Cardiac muscle cell (in vitro differentiated cells and primary cell): ENCODE measurements at regions not wholly inside any gene's neighbourhood (a gene's known extent, or its start where the extent isn't known, plus 50 kb on each side); places are given as distances from the start of the nearest gene placed in this dataset.

Experiments
- DNase-seq, 2 donors: peaks; one replicate each; pipeline versions ENCODE4 v3.0.0 to v3.0.0-alpha.2; 2010 to 2017; ENCODE audit warnings: low read depth in 1 of 2, low spot score in 1 of 2
- H3K27ac ChIP-seq: fragments of 200-600 bp; sonication (generic); 2 replicates; pipeline ENCODE4 v1.5.1; 2016
- H3K27me3 ChIP-seq: fragments of 200-600 bp; sonication (generic); 2 replicates; pipeline ENCODE4 v1.6.0; 2016; ENCODE audit warnings: control low read depth
- H3K36me3 ChIP-seq: fragments of 200-600 bp; sonication (generic); 2 replicates; pipeline ENCODE4 v1.5.1; 2016; ENCODE audit warnings: control low read depth
- H3K4me1 ChIP-seq: fragments of 200-600 bp; sonication (generic); 2 replicates; pipeline ENCODE4 v1.8.1; 2017; ENCODE audit warnings: low read depth, mild to moderate bottlenecking, mixed run types
- H3K4me3 ChIP-seq: fragments of 200-600 bp; sonication (generic); 2 replicates; pipeline ENCODE4 v1.5.1; 2016; ENCODE audit warnings: mild to moderate bottlenecking
- H3K9me3 ChIP-seq: fragments of 200-600 bp; sonication (generic); 2 replicates; pipeline ENCODE4 v1.5.1; 2017; ENCODE audit warnings: low read depth, mild to moderate bottlenecking, control low read depth
- TF ChIP-seq, protein P1 (sequence below): IDR thresholded peaks from 2 replicates; pipeline ENCODE4 v1.5.1; 2012; ENCODE audit warnings: low read depth, mild to moderate bottlenecking, low read length

DNA sequence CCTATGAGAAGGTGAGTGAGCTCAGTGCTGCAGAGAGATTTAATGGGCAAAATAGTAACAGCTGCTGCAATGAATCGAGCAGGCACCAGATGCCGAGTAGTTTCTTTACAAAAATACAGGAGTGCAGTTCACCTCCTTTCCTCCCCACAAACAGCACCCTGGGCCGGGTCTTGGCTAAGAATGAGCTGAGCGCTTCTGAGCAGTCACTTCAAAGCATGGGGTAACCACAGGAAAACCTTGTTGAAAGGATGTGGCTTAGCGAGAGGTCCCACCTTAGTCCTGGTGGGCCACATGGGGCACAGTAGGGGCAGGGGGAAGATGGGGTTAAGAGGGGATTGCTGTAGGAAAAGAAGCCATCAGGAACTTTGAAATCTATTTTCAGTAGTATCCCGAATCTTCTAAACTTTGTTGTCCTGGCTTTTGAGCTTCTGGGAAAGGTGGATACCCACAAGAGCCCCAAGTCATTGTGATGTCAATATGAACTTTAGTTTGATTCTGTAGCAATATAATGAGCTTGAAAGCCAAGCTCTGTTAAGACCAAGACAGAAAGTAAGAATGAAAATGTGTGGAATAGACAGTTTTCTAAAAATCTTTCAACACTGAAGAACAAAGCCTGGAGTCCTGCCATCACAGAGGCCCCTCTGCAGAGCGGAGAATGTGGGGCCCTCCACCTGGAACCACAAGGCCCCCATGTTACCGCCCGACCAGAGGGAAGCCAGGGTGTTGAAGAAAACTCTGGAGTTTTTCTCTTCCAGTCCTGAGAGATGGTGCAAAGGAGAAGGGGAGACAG lies 101.0 kb upstream of the ZNF236 start:
- Histone ChIP-seq H3K36me3 (no peaks in the 10 kb centered on the region), H3K4me3 (no peak overlapping the region), H3K27me3 (no peaks in the 10 kb centered on the region), H3K4me1 (no peaks in the 10 kb centered on the region), H3K27ac (no peak overlapping the region), H3K9me3 (no peaks in the 10 kb centered on the region)
- DNase-seq: no peak
- TF ChIP-seq, protein P1, sequence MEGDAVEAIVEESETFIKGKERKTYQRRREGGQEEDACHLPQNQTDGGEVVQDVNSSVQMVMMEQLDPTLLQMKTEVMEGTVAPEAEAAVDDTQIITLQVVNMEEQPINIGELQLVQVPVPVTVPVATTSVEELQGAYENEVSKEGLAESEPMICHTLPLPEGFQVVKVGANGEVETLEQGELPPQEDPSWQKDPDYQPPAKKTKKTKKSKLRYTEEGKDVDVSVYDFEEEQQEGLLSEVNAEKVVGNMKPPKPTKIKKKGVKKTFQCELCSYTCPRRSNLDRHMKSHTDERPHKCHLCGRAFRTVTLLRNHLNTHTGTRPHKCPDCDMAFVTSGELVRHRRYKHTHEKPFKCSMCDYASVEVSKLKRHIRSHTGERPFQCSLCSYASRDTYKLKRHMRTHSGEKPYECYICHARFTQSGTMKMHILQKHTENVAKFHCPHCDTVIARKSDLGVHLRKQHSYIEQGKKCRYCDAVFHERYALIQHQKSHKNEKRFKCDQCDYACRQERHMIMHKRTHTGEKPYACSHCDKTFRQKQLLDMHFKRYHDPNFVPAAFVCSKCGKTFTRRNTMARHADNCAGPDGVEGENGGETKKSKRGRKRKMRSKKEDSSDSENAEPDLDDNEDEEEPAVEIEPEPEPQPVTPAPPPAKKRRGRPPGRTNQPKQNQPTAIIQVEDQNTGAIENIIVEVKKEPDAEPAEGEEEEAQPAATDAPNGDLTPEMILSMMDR: no peak

DNA sequence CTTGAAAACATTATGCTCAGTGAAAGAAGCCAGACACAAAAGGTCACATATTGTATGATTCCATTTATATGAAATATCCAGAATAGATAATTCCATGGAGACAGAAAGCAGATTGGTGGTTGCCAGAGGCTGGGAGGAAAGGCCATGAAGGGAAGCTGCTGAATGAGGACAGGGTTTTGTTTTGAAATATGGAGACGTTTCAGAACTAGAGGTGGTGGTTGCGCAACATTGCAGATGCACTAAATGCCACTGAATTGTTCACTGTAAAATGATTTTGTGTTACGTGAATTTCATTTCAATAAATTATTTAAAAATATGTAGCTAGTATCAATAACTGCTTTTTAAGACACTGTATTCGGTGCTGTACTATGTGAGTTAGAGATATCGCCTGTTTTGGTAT lies 101.7 kb upstream of the ZNF236 start:
- H3K4me1 ChIP-seq: no peaks in the 10 kb centered on the region
- H3K36me3 ChIP-seq: no peaks in the 10 kb centered on the region
- H3K9me3 ChIP-seq: no peaks in the 10 kb centered on the region
- H3K4me3 ChIP-seq: no peak overlapping the region
- peak in 1 of 2 donors; percentile 38 for DNase-seq
- no peaks in the 10 kb centered on the region for H3K27me3 ChIP-seq
- TF ChIP-seq, protein P1: no peak
- H3K27ac ChIP-seq: no peak overlapping the region

DNA sequence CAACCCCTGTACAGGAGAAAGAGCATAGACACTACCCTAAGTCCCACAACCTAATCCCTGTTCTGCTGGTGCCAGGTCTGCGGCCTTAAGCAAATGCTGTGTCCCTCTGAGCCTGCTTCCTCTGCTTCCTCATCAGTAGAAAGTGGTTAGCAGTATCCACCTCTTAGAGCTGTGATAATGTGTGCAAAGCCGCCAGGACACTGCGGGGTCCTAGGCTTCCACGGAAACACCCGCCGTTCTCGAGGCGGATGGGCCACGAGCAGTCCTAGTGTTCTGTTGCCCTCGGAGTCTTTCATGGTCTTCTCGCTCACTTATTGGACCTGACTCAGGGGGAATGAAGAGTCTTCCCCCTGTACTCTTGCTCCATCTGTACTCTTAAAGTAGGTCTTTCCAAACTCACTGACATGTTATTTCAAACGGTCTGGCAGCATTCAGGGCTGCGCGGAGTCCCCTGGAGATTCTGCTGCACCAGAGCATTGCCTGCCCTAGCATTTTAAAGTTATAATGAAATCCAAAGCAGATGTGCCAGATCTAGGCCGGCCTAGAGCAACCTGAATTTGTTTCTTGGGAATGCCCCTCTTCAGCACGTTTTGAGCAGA lies 107.2 kb upstream of the ZNF236 start:
- Histone ChIP-seq H3K27me3 (no peaks in the 10 kb centered on the region), H3K4me1 (no peaks in the 10 kb centered on the region), H3K36me3 (no peaks in the 10 kb centered on the region), H3K9me3 (no peaks in the 10 kb centered on the region), H3K27ac (no peak overlapping the region), H3K4me3 (no peak overlapping the region)
- TF ChIP-seq, protein P1: no peak
- no peak for DNase-seq

DNA sequence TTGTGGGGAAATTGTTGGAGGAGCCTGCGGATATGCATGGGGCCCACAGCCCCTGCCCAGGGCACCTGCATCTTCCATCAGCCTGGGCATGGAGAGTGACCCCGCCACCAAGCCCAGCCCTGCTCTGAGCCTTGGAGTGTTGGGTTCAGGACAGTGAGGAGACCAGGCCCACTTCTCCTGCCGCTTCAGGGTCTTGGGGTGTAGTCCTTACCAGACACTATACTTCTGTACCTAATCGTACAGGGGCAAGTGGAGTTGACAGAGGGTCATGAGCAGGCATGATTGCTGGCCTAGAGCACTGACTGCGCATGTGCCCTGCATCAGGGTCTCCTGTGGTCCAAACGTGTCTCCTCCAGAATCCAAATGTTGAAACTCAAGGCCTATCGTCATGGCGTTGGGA lies 108.9 kb upstream of the ZNF236 start:
- Histone ChIP-seq H3K9me3 (no peaks in the 10 kb centered on the region), H3K27ac (no peak overlapping the region), H3K36me3 (no peaks in the 10 kb centered on the region), H3K27me3 (no peaks in the 10 kb centered on the region), H3K4me3 (no peak overlapping the region), H3K4me1 (no peaks in the 10 kb centered on the region)
- TF ChIP-seq, protein P1: no peak
- DNase-seq: no peak

DNA sequence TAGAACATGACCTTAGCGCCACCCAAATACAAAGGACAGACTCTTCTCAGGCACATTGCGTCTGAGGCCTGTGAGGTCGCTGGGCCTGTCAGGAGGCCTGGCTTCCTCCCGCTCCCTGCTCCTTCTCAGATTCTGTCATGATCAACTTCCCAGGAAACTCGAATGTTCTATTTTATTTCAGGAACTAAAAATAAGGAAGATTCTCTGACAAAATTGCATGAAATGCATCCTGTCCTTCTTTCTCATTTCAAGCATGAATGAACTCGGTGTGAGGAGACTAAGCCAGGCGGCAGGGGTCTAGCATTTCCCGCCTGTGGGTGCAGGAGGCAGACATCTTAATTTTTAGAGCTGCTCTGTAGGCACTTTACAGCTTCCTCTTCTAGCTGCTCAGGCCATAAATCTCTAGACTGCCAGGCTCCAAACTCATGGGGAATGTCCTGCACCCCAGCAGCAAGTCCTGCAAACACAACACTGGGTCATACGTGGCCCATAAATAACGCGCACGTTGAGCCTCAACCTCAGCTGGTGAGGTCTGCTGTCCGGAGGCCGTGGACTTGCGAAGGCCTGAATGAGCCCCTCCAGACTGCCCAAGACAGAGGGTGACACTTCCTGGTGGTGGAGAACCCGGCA lies 109.7 kb upstream of the ZNF236 start:
- Histone ChIP-seq H3K27ac (no peak overlapping the region), H3K9me3 (no peaks in the 10 kb centered on the region), H3K4me3 (no peak overlapping the region), H3K36me3 (no peaks in the 10 kb centered on the region), H3K27me3 (no peaks in the 10 kb centered on the region), H3K4me1 (no peaks in the 10 kb centered on the region)
- no peak for DNase-seq
- TF ChIP-seq, protein P1: no peak
